ENCODE measurements at regions not wholly inside any gene's neighbourhood (a gene's known extent, or its start where the extent isn't known, plus 50 kb on each side); places are given as distances from the start of the nearest gene placed in this dataset.

DNA sequence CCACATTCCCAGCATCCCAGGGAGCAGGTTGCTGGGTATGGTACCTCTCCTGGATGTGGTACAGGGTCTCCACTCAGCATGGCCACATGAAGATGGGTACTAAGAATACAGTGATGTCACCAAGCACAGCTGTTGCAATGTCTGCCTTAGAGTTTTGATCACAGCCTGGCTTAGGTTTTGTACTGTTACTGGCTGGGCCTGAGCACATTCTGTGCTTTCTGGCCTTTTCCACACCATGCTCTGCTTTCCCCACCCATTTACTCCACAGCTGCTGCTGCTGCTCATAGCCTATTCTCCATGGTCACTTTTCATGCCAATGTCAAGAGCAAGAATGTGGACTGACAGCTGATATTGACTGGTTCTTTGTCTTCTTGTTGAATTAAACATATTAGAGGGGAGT is 481.9 kb downstream of the ARHGEF28 start:
- no peak for TF ChIP-seq SIX5 (IDR thresholded peaks at IDR 0.05; ENCODE audit: low read depth, low read length)
- no peak for TF ChIP-seq CTCF (IDR thresholded peaks at IDR 0.05; ENCODE audit: control extremely low read depth in 1 of 3, insufficient read depth in 1 of 3, low read depth in 1 of 3, low read length in 3 of 3)
- TF ChIP-seq, protein P1, sequence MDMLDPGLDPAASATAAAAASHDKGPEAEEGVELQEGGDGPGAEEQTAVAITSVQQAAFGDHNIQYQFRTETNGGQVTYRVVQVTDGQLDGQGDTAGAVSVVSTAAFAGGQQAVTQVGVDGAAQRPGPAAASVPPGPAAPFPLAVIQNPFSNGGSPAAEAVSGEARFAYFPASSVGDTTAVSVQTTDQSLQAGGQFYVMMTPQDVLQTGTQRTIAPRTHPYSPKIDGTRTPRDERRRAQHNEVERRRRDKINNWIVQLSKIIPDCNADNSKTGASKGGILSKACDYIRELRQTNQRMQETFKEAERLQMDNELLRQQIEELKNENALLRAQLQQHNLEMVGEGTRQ (IDR thresholded peaks at IDR 0.05; ENCODE audit: low read length): no peak
- no peak for TF ChIP-seq NRF1 (IDR thresholded peaks at IDR 0.05; ENCODE audit: low read depth, low read length)
- TF ChIP-seq GTF2F1 (IDR thresholded peaks at IDR 0.05; ENCODE audit: borderline replicate concordance, low read depth, low read length): no peak
- TF ChIP-seq MAFK (IDR thresholded peaks at IDR 0.05; ENCODE audit: low read depth, low read length): no peak
